ENCODE measurements at regions not wholly inside any gene's neighbourhood (a gene's known extent, or its start where the extent isn't known, plus 50 kb on each side); places are given as distances from the start of the nearest gene placed in this dataset.

- no peak for TF ChIP-seq CTCF (IDR thresholded peaks at IDR 0.05)
- no peak for TF ChIP-seq POLR2A (IDR thresholded peaks at IDR 0.05)
These were observed 61.7 kb upstream of the SUB1 start for GRCh38 chr5:32523625-32524024.

Measured in lower leg skin (tissue), 3 donors.